Medulla oblongata (tissue), 1 donor: ENCODE measurements at regions not wholly inside any gene's neighbourhood (a gene's known extent, or its start where the extent isn't known, plus 50 kb on each side); places are given as distances from the start of the nearest gene placed in this dataset.

Experiments used
- DNase-seq: peaks from one replicate; pipeline ENCODE4 v3.0.0-alpha.2; 2015; ENCODE audit errors: extremely low spot score

DNA sequence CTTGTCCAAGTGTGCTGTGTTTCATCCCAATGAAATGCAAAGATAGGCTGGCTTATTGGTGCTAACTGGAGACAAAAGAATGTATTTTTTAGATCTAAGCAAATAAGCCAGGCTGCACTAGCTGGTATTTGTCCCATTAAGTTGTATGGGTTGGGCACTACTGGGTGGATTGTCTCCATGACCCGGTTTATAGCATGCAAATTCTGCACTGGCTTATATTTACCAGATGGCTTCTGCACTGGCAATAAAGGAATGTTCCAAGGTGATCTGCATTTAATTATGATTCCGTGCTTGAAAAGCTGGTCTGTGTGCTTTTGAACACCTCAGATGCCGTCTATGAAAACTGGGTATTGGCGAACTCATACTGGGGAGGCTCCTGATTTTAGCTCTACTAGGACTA lies 61.4 kb upstream of the MOCS1 start:
- DNase-seq, result no peak

DNA sequence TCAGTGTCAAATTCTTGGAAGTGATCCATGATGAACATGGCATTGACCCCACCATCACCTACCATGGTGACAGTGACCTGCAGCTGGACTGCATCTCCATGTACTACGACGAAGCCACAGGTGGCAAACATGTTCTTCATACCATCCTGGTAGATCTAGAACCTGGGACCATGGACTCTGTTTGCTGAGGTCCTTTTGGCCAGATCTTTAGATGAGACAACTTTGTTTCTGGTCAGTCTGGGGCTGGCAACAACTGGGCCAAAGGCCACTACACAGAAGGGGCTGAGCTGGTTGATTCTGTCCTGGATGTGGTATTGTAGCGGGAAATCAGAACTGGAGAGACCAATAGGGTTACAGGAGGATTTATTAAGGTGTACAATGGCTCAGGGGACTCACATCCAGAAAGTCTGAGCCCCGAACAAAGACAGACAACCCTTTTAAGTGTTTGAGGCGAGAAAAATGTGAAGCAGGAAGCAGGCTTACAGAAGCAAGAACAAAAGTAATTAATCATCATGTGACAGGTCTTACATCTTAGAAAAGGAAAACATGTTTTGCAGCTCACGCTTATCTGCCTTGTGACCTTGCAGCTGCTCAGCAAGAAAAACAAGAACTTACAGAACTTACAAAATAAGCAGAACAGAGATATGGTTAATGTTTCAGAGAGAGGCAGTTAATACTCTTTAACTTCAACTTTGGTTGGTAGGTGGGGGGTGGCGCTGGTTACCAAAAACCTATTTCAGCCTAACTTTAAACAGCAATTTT lies 58.8 kb upstream of the MOCS1 start:
- DNase-seq, result no peak
